HG02943 (cell line): ENCODE measurements at regions not wholly inside any gene's neighbourhood (a gene's known extent, or its start where the extent isn't known, plus 50 kb on each side); places are given as distances from the start of the nearest gene placed in this dataset.

Experiments used
- ATAC-seq: cut with Tn5 transposase; IDR thresholded peaks from one replicate; pipeline ENCODE4 v1.9.1; 2021; ENCODE audit warnings: mild to moderate bottlenecking, low read depth, moderate library complexity; ENCODE audit not compliant: unreplicated experiment

- ATAC-seq, result no peak
Observed at GRCh38 chr13:105247830-105248229, 1287.6 kb downstream of the EFNB2 start.

- no peak for ATAC-seq
Observed at GRCh38 chr13:105240371-105240770, 1295.1 kb downstream of the EFNB2 start.

GRCh38 chr13:105232439-105232838 lies 1303.0 kb downstream of the EFNB2 start:
- no peak for ATAC-seq

DNA sequence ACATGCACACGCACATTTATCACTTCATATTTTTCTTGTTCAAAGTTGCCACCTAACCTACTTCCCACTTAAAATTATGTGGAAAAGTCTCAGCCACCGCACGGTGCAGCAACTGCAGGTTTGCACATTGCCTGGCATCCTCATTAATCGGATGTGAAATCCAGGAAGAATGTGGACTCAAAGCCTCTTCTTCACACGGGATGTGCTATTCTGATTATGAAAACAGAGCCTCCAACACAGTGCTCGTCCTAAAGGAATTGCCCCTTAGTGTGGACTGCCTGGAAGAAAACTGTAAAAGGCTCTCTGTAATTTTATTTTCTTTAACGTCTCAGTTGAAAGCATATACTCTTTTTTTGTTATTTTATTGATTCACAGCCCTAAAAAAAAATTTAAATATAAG lies 1303.5 kb downstream of the EFNB2 start:
- no peak for ATAC-seq

DNA sequence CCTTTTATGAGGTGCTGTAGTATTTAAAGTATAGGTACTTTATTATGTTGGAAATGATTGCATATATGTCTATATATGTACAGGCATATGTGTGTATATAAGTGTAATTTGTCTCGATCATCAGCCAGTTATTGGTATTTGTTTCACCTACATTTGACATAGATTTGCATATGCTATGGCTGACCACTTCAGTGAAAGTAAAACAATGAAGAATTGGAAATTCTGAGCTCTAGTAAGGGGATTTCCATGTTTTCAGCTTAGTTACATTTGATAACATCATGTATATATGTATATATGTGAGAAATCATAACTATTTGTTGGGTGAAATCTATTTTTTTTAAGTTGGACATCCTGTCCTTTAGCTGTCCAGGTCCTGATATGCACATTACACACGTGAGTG lies 1303.9 kb downstream of the EFNB2 start:
- no peak for ATAC-seq

GRCh38 chr13:105220881-105221280 lies 1314.6 kb downstream of the EFNB2 start:
- ATAC-seq, result no peak

DNA sequence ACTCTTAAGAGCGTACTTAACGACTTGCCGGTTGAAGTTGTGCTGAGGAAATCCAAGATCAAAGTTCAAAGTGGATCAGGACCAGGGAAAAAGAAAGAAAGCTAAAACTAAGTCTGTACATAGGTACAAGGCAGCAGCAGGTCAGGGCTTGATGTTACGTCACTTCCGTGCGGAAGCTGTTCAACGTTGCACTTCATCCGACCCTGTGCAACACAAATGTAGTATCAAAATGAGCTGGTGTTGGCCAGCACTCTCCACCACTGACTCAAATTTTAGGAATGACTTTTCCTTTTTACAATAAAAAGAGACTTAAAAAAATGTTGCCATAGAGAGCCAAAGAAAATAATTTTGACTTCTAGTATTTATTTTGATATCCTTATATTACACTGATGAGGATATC lies 1315.4 kb downstream of the EFNB2 start:
- no peak for ATAC-seq

GRCh38 chr13:105219651-105220050 lies 1315.8 kb downstream of the EFNB2 start:
- ATAC-seq, result no peak

DNA sequence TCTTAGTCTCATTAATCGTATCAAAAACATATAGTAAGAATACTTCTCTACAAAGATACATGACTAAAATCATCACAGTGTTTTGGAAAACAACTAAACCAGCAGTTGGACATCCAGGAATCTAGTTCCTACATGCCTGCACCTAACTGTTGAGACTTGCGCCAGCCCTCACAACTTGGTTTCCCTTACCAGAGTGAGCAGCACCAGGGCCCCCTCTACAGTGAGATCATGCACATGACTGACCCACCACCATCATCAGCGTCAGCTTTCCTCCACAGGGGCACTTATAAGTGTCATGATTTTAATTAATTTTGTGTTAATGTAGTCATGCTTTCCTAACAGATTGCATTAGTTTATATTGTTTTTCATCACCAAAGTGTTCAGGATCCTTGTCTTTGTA lies 1322.0 kb downstream of the EFNB2 start:
- no peak for ATAC-seq

- ATAC-seq, result no peak
Observed at GRCh38 chr13:105207572-105208293, 1327.7 kb downstream of the EFNB2 start.

DNA sequence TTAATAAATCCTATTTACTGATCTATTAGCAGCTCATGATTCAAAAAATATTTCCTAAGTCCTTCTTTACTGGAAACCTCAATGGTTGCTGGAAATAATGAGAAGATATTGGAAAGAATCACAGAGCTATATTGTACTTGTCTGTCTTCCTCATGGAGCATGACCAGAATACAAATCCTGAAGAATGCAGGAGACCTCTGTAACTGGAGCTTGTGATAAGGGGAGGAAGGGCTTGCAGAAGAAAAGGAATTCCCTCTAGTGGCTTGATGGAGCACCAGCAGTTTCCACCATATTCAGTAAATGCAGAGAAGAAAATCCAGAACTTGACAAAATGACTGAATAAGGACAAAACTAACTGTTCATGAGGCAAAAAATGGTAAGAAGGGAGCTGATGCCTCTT lies 1333.1 kb downstream of the EFNB2 start:
- ATAC-seq, result no peak

GRCh38 chr13:105201351-105201750 lies 1334.1 kb downstream of the EFNB2 start:
- ATAC-seq, result no peak

- ATAC-seq, result no peak
Observed at GRCh38 chr13:105200181-105200580, 1335.3 kb downstream of the EFNB2 start.

DNA sequence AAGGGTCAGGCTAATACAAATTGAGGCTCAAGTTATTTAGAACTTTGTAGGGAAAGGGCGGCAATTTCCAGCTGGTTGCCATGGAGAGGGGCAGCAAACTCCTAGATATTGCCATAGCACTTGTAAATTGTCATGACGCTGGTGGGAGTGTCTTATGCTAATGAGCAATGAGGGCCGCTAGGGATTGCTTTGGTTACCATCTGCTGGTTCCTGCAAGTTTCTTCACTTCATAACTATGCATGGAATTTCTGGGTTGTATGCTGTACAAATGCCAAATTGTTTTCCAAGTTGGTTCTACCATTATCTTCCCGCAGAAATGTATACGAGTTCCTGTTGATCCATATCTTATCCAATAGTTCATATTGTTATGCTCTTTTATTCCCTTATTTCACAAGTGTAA lies 1339.4 kb downstream of the EFNB2 start:
- no peak for ATAC-seq

GRCh38 chr13:105193026-105193425 lies 1342.4 kb downstream of the EFNB2 start:
- no peak for ATAC-seq

DNA sequence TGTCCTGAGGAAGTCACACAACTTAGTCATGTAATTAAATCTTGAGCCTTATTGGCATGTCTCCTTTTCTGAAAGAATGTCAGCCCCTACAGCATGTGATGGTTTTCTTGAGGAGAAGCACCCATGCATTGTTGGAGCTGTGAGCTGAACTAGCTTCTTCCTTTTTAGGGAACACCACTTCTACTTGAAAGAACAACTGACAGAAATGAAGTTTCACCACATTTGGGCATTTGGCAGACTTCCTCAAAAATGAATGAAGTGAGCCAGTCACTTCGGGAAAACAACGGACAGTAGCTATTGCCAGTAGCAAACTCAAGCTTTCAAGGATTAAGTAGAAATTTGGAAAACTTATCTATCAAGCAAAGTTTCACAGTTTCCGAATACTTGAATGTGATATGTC lies 1351.3 kb downstream of the EFNB2 start:
- no peak for ATAC-seq

GRCh38 chr13:105177265-105177900 lies 1358.1 kb downstream of the EFNB2 start:
- ATAC-seq, result no peak

DNA sequence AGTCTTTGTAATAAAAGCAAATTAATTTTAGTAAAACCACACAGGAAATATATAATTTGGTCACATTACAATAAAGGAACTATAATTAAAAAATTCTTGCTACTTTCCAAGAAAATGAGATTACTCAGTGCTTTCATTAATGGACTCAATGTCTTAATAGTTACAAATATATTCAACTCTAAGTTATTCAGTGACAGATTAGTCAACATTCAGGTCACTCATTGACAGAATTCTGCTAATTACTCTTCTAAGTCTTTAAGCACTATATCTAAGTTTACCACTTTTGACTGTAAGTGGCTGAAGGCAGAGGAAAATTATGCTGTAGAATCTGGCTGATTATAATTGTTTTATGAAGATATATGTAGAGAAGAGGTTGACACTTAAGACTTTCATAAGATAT lies 1365.0 kb downstream of the EFNB2 start:
- ATAC-seq, result no peak

DNA sequence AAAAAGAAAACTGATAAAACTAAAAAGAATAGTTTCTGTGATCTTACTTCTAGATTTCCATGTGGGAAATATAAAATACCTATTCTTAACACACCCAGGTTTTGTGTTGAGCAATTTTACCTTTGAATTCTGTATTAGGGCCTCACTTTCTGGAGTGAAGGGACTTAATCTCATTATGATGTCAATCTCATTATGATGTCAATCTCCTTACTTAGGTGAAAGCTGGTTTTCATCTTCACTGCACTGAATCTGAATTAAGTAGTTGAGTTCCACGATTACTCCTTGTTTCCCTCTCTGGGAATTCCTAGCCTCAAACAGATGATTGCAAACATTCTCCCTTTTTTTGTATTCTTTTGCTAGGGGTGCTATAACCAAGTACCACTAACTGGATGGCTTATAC lies 1367.2 kb downstream of the EFNB2 start:
- no peak for ATAC-seq

- no peak for ATAC-seq
Observed at GRCh38 chr13:105167385-105167784, 1368.1 kb downstream of the EFNB2 start.

DNA sequence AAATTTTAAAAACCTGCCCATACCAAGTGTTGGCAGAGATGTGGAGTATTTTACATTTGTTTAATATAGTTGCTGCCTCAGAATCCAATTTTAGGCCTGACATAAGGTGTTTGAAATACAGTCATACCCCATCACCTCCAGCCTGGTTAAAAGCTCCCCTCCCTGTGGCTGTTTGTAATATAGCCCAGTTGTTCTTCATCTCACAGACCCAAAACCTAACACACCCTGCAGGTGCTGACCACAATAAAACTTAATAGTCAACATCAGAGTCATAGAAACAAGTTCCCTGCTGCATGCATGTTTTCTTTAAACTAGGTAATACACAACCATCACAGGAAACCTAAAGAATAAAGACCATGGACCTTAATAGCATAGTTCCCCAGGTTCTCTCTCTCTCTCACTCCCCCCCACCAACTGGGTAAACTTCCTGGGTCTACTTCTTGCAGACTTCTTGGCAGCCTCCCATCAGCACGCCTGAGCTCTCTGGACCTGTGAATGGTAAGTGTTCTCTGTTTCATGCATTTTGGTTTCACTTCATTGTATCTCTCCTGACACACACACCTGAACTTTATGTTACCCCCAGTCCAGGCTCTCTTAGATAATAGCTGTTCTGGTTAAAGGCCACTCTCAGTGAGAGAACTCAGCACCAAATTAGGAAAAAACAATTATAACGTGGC lies 1369.9 kb downstream of the EFNB2 start:
- no peak for ATAC-seq

DNA sequence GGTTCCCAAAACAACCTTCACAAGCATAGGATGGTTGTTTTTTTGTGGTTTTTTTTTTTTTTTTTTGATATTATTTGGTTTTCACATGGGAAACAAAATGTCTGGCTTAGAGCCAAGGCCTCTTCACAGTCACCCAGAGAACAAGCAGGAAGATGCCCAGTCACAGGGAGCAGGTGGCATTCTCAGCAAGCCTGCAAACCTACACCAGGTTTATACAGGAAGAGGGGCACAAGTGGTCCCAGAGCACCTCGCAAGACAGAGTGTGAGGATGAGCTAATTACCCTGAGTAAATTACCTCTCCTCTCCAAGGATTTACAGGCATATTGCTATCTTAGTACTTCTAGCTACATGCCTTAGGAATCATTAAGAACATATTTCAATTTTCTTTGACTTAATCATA lies 1375.6 kb downstream of the EFNB2 start:
- no peak for ATAC-seq
